ELR (cell line): ENCODE measurements at regions not wholly inside any gene's neighbourhood (a gene's known extent, or its start where the extent isn't known, plus 50 kb on each side); places are given as distances from the start of the nearest gene placed in this dataset.

Experiments used
- DNase-seq: peaks from one replicate; pipeline ENCODE4 v3.0.0-alpha.2; 2015; ENCODE audit warnings: low read depth

DNA sequence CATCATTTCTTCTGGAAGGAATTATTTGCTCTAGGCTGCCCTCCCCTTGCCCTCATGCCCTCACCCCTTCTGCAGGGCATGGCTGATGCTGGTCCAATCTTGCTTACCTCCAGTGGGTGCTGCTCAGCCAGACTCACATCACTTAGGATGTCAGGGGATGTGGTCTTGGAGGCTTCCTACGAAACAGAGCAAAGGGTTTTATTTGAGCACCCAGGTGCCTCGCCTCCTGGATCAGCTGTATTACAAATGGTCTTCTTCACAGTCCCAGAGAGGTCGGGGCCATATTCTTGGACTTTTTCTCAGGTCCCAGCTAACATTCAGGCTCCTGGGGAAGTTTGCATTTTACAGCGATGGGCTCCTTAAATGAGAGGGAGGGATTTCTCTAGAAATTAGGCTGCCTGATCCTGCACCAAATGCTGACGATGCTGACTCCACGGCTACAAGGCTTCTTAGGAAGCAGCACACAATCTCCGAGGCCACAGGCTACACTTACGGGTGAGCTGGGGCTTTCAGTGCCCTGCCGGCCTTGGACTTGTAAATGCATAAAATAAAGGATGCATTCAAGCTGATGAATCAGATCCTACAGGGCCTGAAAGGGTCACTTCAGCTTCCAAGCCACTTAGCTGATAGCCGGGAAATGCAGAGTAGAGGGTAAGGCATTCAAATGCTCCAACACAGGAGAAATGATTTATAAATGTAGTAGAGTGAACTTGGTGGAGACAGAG lies 159.8 kb upstream of the ECI2 start:
- no peak for DNase-seq

DNA sequence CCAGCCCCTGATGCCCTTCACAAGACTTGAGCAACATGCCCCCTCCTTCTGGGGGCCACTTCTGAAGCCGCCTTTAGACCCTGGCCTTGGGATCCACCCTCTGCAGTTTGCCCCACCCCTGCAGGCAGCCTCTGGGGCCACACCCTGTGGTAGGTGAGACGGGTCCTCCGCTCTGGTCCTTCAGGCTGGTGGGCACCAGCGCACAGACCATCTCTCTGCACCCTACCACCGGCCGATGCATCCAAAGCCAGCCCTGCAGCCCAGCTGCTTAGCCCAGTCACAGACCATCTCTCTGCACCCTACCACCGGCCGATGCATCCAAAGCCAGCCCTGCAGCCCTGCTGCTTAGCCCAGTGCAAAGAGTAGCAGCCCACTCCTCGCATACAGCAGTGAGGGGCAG lies 159.3 kb upstream of the ECI2 start:
- no peak for DNase-seq

GRCh38 chr6:4291453-4292403 lies 156.4 kb upstream of the ECI2 start:
- peak; percentile 52 for DNase-seq

DNA sequence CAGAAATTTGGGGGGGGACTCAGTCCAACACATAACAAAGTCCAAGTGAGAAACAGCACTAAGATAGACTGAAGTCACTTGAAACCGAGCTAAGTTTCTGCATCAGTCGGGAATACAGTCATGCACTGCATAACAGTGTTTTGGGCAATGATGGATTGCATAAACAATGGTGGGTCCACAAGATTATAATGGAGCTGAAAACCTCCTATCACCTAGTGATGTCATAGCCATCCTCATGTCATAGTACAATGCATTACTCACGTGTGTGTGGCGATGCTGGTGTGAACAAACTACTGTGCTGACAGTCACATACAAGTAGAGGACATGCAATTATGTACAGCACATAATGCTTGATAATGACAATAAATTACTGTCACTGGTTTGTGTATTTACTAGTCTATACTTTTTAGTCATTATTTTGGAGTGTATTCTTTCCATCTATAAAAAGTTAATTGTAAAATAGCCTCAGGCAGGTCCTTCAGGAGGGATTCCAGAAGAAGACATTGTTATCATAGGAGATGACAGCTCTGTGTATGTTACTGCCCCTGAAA lies 154.5 kb upstream of the ECI2 start:
- no peak for DNase-seq

- DNase-seq = no peak
These were observed 152.5 kb upstream of the ECI2 start for GRCh38 chr6:4287811-4288244.

GRCh38 chr6:4287372-4287771 lies 152.0 kb upstream of the ECI2 start:
- no peak for DNase-seq

GRCh38 chr6:4282926-4283325 lies 147.6 kb upstream of the ECI2 start:
- no peak for DNase-seq

DNA sequence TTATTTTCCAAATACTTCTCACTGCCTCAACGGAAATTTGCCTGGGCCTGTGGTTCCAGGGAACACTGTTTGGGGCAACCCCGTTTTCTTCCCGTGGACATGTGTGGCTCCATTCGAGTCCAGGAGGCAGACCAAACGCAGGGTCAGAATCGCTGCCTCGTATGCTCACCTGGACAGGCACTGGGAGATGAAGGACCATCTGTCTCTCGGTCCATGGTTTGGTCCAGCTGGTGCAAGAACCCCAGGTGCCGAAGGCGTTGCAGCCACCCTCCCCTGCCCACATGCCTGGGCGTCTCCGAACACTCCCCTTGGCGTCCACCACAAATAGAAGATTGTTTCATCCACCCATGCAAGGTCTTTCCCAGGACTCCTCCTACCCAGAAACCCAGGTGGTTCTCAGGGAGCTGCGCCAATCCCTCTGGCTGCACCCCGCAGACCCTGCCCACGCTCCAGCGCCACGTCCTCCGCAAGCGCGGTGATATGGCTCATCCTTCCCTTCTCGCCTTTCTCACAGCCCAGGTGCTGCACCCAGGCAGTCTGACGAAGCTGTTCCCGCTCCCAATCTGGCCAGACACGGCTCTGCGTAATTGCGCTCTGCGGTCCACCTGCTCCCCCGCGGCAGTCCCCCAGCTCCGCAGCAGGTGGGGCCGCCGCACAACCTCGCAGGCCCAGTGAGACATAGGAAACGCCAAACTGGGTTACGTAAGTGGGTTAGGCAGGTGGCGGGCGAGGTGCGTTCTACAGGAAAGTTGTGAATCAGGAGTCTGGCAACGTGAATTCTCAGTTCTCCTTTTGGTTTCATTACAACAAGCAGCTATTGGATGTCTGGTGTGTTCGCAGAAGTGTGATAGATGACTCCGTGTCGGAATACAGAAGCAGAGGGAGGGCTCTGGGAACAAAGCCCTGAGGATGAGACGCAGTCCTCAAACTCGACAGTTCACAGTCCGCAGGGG lies 146.2 kb upstream of the ECI2 start:
- DNase-seq = no peak

DNA sequence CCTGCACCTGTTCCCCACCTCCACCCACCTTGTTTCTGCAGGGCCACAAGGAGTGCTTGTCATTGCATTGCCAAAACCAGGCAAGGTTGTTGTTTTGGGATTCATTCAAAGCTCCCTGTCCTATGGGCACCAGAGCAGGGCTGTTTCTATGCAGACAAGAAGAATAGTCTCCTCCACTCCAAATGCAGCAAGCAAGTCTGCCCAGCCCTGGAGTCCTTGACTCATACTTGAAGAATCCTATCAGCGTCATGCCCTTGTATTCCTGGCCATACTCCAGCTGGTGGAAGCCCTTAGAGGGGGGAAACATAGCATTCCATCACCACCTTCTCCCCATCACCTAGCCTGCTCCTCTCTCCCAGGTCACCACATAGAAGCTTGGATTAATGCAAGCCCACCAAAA lies 145.3 kb upstream of the ECI2 start:
- DNase-seq = peak; percentile 89

DNA sequence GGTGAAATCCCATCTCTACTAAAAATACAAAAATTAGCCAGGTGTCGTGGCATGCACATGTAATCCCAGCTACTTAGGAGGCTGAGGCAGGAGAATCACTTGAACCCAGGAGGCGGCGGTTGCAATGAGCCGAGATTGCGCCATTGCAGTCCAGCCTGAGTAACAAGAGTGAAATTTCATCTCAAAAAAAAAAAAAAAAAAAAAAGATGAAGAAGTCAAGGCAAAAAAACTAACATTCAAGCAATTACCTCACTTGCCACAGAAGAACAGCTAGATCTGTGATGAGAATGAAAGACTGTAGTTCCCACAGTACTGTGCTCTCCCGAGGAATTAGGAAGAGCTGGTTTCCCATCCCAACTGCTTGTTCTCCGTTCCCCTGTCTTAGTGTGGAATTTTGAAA lies 144.7 kb upstream of the ECI2 start:
- DNase-seq = no peak

DNA sequence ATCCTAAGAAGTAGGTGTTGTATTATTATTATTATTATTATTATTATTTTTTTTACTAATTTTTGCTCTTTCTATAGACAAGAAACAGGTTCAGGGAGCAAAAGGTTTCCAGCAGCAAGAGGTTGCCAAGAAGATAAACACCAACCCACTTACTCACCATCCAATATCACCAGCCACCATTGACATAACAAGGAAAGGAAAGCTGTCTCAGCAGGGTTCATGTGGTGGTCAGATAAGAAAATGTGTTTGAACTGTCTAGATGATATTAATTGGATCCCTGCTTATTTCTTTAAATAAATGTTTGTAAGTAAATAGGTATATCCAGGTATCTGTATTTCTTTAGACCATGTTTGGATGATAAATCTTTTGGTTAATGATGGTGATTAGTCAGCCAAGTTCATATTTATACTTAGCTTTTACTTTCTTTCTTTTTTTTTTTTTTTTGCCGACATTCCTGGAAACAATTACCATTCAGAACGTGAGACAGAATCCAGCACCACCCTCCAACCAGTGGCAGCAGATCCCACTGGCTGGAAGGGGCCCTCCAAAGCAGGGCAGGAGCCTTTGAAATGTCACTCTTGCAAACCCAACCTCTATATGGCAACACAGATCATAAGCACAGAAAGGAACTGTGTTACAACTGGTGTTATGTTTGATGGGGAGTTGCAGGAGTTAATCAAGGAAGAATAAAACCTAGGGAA lies 139.2 kb upstream of the ECI2 start:
- no peak for DNase-seq

DNA sequence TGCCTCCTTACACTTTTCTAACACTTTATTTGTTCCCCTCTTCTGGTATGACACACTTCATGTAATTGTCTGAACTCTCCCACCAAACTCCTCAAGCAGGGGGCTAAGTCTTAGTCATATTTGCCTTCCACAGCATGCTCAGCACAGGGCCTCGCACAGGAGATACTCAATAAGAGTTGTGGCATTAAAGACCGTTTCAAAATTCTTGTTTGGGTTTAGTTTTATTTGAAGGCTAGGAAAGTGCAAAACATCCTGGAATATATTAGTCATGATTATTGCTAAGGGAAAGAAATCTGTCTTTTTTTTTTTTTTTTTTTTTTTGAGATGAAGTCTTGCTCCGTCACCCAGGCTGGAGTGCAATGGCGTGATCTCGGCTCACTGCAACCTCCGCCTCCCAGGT lies 137.6 kb upstream of the ECI2 start:
- DNase-seq = no peak

DNA sequence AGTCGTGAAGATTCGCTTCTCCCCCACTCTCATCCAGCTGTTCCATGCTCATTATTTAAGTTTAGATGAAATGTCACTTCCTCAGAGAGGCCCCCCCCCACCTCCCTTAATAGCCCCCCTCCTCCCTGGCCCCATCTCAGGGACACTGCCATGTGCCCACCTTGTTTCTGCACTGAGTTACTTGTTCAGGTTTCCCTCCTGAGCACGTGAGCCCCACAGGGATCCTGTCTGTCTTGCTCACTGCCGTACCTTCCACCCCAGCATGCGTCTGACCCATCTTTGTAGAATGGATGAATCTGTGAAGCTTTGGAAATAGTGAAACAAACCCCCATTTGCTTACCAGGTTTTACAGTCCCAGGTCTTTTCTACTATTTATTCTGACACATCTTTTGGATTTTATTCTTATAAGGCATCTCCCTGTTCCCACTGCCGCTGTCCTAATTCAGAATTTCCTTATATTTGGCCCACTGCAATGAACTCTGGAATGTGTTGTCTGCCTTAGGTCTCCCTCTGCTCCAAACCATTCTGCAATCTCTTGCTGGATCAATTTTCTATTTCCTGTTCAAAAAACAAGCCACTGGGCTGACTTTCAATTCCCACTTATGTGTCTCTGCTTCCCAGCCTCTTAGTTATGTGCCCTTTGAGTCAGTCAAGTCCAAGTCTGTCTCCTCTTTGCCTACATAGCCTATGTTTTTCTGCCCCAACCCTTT lies 136.5 kb upstream of the ECI2 start:
- no peak for DNase-seq

DNA sequence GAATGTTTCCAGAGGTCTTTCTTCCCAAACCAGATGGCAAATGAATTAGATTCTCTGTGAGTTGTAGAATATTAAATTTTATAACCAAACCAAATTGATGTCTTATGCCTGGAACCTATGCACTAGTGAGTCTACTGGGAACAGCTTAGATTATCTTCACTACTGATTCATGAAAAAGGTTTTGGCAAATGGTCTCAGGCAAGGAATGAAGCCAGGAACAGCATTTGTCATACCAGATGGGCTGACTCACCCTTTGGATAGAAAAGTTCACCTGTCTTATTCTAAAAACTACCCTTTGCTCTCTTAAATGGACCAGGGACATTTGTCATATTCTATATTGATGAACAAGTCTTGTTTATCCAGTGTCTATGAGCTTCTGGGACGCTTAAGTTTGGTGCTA lies 135.4 kb upstream of the ECI2 start:
- DNase-seq = peak; percentile 32

- no peak for DNase-seq
These were observed 134.6 kb upstream of the ECI2 start for GRCh38 chr6:4270001-4270400.

GRCh38 chr6:4268171-4268570 lies 132.8 kb upstream of the ECI2 start:
- DNase-seq = no peak

DNA sequence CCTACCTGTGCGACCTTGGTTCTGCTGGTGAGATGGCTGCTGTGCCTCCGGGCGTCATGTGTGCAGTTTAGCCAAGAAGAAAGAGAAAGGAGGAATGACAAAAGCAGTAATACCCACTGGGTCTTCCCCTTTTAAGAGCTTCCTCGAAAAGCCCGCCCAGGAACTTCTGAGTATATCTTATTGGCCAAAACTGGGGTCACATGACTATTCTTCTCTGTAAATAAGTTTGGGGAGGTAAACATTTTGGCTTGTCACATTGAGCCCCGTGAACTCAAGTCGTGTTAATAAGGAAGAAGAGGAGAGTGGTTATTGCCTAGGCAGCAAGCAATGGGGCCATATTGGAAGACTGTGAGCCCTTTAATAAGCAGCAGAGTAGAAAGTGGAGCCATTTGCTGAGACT lies 130.4 kb upstream of the ECI2 start:
- DNase-seq = no peak

DNA sequence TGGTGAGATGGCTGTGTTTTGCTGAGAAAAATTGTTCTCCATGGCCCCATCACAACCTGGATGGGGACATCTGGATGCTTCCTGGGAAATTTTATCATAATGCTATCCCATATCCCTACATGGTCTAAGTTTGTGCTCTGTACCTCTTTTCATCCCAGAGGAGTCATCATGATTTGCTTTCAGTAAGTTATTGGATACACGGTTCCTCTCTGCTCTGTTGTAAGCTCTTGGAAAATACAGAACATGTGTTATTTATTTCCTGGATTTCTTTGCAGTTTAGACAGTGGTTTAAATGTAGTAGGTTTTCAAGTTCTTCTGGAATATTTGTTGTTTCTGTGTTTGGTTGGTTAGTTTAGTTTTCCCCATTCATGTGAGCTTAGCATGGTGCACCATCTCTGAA lies 129.2 kb upstream of the ECI2 start:
- DNase-seq = no peak

- DNase-seq = peak; percentile 31
These were observed 128.7 kb upstream of the ECI2 start for GRCh38 chr6:4264081-4264480.

DNA sequence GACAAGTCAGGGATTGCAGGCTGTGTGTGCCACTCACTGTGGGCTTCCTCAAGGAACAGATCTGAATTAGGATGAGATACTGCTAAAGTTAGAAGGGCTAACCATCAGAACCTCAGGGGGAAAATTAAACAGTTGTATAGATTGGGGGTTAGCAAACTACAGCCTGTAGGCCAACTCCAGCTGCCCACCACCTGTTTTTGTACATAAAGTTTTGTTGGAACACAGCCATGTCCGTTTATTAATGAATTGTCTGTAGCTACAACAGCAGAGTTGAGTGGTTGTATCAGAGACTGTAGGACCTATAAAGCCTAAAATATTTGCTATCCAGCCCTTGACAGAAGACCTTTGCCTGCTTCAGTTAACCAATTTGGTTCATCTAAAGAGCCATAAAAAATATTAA lies 127.2 kb upstream of the ECI2 start:
- no peak for DNase-seq

DNA sequence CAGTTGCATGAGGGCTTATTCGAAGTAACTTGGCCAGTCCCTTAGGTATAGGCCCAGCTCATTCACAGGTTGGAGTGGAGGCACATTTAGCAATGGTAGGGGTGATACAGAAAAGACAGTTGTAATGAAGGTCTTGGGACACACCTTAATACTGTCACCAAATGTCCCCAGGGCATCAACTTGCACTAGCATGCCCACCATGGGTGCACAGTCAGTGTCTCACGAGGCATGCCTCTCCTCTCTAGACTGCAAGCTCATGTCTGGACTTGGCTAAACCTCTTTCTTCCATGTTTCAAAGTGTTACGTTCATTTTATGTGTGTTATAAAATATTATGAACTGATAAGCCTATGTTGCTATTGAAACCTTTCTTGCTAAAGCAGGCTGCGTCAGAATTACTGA lies 124.0 kb upstream of the ECI2 start:
- DNase-seq = no peak
